HG03060 (cell line): ENCODE measurements at regions not wholly inside any gene's neighbourhood (a gene's known extent, or its start where the extent isn't known, plus 50 kb on each side); places are given as distances from the start of the nearest gene placed in this dataset.
"Not testable (repeated sequence)": the region's sequence is repeated elsewhere in the genome, so short reads cannot be mapped to it uniquely, and the experiment has no call there.

Source experiments
- ATAC-seq: cut with Tn5 transposase; IDR thresholded peaks from one replicate; pipeline ENCODE4 v1.9.1; 2021; ENCODE audit warnings: low read depth, moderate number of reproducible peaks; ENCODE audit not compliant: unreplicated experiment

GRCh38 chr7:8809320-8809719 lies 375.9 kb downstream of the NXPH1 start:
- ATAC-seq = no peak

- ATAC-seq = no peak
These were observed 384.1 kb downstream of the NXPH1 start for GRCh38 chr7:8817448-8818036.

GRCh38 chr7:8818406-8818805 lies 385.0 kb downstream of the NXPH1 start:
- no peak for ATAC-seq

- no peak for ATAC-seq
These were observed 389.2 kb downstream of the NXPH1 start for GRCh38 chr7:8822595-8822994.

DNA sequence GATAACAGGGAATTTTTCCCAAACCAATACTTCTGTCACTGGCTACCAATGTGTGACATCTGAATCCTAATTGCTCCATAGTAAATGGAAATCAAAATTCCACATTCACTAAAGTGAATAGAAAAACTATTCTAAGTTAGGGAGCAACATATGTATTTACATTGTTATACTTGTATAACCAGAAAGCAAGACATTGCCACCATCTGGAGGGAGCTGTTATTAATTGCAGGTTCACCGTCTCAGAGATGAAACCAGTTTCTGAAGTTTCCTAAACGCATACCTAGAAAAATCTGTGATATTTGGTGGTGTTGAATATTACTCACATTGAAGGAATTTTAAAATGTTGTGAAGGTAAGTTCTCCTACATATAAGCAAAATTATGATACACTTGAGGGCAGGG lies 390.1 kb downstream of the NXPH1 start:
- no peak for ATAC-seq

GRCh38 chr7:8827329-8827728 lies 393.9 kb downstream of the NXPH1 start:
- no peak for ATAC-seq

DNA sequence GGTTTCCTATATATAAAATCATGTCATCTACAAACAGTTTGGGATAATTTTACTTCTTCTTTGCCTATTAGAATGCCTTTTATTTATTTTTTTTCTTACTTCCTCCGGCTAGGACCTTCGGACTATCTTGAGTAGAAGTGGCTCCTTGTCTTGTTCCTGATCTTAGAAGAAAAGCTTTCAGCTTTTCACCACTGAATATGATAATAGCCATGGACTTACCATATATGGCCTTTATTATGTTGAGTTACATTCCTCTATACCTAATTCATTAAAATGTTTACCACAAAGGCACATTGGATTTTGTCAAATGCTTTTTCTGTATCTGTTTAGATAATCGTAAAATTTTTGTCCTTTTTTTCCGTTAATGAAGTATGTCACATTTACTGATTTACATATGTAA lies 395.7 kb downstream of the NXPH1 start:
- ATAC-seq = no peak

DNA sequence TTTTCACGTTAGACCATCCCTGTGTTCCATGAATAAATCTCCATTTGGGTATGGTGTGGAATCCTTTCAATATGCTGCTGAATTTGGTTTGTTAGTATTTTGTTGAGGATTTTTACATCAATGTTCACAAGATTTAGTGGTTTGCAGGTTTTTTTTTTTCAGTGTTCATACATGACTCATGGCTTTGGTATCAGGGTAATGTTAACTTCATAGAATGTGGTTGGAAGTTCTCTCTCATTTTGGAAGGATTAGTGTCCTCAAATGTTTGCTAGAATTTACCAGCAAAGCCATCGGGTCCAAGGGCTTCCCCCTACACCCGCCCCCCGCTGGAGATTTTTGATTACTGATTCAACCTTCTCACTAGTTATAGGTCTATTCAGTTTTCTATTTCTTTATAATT lies 398.0 kb downstream of the NXPH1 start:
- ATAC-seq = no peak

- no peak for ATAC-seq
These were observed 399.9 kb downstream of the NXPH1 start for GRCh38 chr7:8833355-8833754.

DNA sequence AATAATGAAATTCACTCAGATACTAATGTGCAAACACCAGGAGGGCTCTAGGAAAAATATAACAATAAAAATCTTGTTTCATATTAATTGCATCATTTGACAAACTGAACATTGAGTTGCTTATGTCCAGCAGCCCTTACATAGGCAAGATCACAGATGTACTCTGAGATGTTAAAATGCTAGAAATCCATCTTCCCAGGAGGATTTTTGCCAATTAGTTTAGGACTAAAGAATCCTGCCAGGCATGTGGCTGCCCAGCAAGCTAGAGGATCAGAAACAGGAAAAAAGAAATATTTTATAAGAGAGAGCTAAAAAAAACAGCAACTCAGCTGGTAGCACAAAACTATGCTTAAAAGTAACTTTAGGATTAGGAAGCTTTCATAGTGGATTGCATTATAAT lies 407.8 kb downstream of the NXPH1 start:
- ATAC-seq = no peak

DNA sequence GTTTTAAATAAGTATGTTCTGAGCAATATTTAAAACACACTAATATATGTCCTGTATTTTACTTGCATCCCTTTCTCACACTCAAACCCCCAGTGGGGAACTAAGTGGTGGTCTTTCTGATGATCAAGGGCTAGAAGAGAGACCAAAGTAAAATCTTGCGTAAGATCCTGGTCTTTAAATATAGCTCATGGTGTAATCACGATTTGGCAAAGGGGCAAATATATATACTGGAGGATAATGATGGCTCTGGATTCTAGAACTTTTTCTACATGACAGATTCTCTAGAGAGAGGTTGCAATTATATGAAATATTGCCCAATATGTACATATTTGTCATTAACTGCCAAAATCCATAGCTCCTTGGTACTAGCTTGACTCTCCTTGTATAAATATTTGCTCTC lies 438.3 kb downstream of the NXPH1 start:
- ATAC-seq = no peak

DNA sequence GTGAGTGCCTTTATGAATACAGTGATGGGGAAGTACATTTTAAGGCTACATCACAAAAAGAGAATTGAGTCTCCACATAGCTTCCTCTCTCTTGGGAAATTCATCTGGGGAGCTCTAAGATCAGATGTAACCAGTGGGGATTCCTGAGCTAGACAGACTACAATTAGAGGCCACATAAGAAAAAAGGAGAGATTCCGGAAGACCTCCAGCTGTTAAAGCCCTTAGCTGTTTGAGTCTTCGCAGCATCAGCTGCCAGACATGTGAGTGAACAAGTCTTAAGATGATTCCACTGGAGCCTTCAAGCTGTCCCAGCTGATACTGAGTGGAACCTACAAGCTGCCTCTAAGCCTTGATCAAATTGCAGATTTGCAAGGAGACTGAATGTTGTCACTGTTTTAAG lies 448.5 kb downstream of the NXPH1 start:
- ATAC-seq = no peak

- no peak for ATAC-seq
These were observed 452.1 kb downstream of the NXPH1 start for GRCh38 chr7:8885480-8886000.

DNA sequence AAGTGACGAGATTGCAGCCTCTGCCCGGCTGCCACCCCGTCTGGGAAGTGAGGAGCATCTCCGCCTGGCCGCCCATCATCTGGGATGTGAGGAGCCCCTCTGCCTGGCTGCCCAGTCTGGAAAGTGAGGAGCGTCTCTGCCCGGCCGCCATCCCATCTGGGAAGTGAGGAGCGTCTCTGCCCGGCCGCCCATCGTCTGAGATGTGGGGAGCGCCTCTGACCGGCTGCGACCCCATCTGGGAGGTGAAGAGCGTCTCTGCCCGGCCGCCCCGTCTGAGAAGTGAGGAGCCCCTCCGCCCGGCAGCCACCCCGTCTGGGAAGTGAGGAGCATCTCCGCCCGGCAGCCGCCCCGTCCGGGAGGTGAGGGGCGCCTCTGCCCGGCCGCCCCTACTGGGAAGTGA lies 456.9 kb downstream of the NXPH1 start:
- not testable (repeated sequence) for ATAC-seq

- no peak for ATAC-seq
These were observed 460.4 kb downstream of the NXPH1 start for GRCh38 chr7:8893775-8894174.

GRCh38 chr7:8906396-8907075 lies 473.1 kb downstream of the NXPH1 start:
- no peak for ATAC-seq

DNA sequence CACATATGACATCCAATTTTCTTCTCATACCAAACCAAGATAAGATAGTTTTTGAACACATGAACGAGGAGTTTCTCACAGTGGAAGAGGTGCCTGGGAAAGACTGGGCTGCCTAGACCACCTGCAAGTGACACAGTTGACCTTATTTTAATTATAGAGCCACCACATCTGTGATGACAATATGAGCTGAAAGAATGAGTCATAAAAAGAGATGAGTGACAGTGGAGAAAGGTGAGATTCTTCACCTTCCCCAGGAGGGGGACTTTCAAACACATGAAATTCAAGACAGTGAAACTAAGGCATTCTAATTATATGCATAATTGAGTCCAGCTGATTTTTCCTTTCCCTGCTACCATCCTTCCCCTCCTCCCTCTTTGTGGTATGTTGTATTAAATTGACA lies 475.5 kb downstream of the NXPH1 start:
- no peak for ATAC-seq

GRCh38 chr7:8913682-8914081 lies 480.3 kb downstream of the NXPH1 start:
- no peak for ATAC-seq

- no peak for ATAC-seq
These were observed 488.4 kb downstream of the NXPH1 start for GRCh38 chr7:8921807-8922206.

DNA sequence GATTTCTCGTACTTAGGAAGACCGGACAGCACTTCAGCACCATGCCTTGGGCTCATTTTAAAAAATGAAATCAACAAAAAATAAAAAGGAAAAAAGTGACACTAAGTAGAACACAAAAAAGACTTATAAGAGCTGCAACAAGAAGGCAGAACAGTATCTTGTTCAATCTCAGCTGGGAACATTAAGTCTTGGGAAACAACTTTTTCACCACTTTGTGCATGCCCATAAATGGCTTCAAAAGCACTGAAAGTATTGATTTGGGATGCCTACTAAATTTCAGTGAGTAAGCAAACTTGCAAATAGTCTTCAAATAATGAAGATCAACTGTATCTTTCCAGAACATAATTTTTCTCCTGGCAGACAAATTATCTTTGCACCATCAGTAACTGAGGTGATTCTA lies 489.3 kb downstream of the NXPH1 start:
- ATAC-seq = no peak

- ATAC-seq = no peak
These were observed 489.9 kb downstream of the NXPH1 start for GRCh38 chr7:8923164-8923806.
